Skeletal muscle tissue (tissue), 3 donors: ENCODE measurements at regions not wholly inside any gene's neighbourhood (a gene's known extent, or its start where the extent isn't known, plus 50 kb on each side); places are given as distances from the start of the nearest gene placed in this dataset.

Source experiments
- H3K27ac ChIP-seq: one replicate; pipeline ENCODE4 v1.7.0; 2013; ENCODE audit warnings: mild to moderate bottlenecking, low read depth, low read length, inconsistent platforms
- H3K27me3 ChIP-seq, 3 donors: one replicate each; pipeline ENCODE4 v1.7.0; 2013; ENCODE audit warnings: low read length in 3 of 3; ENCODE audit not compliant: control insufficient read depth in 3 of 3, insufficient read depth in 3 of 3
- H3K36me3 ChIP-seq, 3 donors: one replicate each; pipeline ENCODE4 v1.7.0; 2013; ENCODE audit warnings: low read length in 3 of 3; ENCODE audit not compliant: control insufficient read depth in 3 of 3, insufficient read depth in 3 of 3
- H3K4me1 ChIP-seq, 3 donors: one replicate each; pipeline ENCODE4 v1.7.0; 2013; ENCODE audit warnings: low read length in 3 of 3, mild to moderate bottlenecking in 3 of 3; ENCODE audit not compliant: control insufficient read depth in 3 of 3, insufficient read depth in 3 of 3
- H3K4me3 ChIP-seq, 3 donors: one replicate each; pipeline ENCODE4 v1.7.0; 2013; ENCODE audit warnings: low read length in 3 of 3
- H3K9ac ChIP-seq, 3 donors: one replicate each; pipeline ENCODE4 v1.7.0; 2013; ENCODE audit warnings: low read length in 3 of 3, mild to moderate bottlenecking in 3 of 3, moderate library complexity in 2 of 3, low read depth in 1 of 3
- H3K9me3 ChIP-seq, 3 donors: one replicate each; pipeline ENCODE4 v1.7.0; 2013; ENCODE audit warnings: low read length in 3 of 3; ENCODE audit not compliant: control insufficient read depth in 3 of 3
- donor health status: Osteomylitis.

DNA sequence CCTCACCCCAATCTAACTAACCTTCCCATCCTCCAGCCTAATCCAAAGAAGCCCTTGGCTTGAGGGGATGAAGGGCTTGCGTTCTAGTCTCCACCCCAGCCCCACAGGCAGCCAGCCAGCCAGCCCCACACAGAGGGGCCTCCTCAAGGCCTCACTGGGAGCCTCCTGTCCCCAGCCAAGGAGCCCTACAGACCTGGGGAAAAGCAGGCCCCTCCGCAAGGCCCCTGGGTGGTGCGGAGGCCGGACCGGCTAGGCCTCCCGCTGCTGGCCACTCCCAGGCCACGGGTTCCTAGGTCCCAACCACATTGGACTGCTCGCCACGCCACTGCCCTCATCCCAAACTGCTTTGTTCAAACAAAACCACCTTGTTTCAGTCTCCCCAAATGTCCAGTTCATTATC, 78.0 kb downstream of the ZIC5 start:
- Histone ChIP-seq H3K36me3 (no peaks in the 10 kb centered on the region), H3K27ac (no peak overlapping the region), H3K4me3 (no peak overlapping the region), H3K9me3 (no peaks in the 10 kb centered on the region), H3K4me1 (peaks cover 0 to 8% (median 8%) of the 10 kb centered on the region in 3 donors), H3K9ac (no peak overlapping the region), H3K27me3 (peaks cover 48 to 53% (median 49%) of the 10 kb centered on the region in 3 donors)

DNA sequence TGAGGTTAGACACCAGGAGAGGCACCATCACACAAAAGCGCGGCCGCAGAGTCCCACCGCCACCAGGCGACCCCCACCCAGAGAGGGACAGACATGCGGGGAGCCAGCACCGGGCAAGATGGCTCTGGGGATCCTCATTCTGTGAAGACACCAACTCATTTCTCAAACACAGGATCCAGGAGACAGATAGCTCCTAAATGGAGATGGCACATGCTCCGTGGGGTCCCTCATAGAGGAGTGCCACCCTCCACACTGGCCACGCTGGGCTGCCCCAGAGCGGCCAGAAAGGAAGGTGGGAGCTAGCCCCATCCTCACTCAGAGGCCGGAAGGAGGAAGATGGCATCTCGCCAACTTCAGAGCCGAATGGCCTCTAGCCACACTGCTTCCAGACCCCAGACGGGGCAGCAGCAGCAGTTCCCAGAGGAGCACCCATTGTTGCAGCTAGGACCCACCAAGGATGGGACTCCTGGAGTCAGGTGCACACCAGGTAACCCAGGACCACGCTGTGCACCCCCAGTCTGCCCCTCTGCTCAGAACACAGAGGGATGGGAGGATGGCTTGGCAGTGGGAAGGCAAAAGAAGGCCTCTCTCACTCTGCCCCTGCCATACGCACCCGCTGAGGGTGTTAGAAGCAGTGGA, 78.6 kb downstream of the ZIC5 start:
- H3K36me3 ChIP-seq, result no peaks in the 10 kb centered on the region
- H3K9ac ChIP-seq, result no peak overlapping the region
- no peak overlapping the region for H3K27ac ChIP-seq
- peaks cover 43 to 49% (median 44%) of the 10 kb centered on the region in 3 donors for H3K27me3 ChIP-seq
- H3K9me3 ChIP-seq, result no peaks in the 10 kb centered on the region
- no peak overlapping the region for H3K4me3 ChIP-seq
- H3K4me1 ChIP-seq, result peaks cover 0 to 8% (median 8%) of the 10 kb centered on the region in 3 donors

DNA sequence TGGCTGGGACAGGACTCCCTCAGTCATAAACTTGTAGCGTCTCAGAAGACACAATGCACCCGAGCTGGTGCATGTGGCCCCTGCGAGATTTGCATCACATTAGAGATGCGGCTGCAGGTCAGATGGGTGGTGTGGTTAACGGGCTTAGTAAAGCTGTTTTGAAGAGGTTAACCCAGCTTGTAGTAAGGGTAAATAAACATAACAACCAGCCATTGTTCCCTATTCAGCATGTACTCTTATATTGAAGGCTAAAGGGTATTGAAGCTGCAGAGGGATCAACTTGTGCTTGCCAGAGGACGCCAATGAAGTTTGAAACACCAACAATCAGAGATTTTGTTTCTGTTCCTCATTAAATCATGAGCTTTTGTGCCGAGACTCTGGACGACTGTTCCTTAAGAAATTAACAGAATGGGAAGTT, 79.4 kb downstream of the ZIC5 start:
- no peak overlapping the region for H3K9ac ChIP-seq
- no peak overlapping the region for H3K27ac ChIP-seq
- no peaks in the 10 kb centered on the region for H3K36me3 ChIP-seq
- no peaks in the 10 kb centered on the region for H3K9me3 ChIP-seq
- H3K27me3 ChIP-seq, result peaks cover 39 to 42% (median 41%) of the 10 kb centered on the region in 3 donors
- H3K4me1 ChIP-seq, result peaks cover 0 to 8% (median 8%) of the 10 kb centered on the region in 3 donors
- no peak overlapping the region for H3K4me3 ChIP-seq

DNA sequence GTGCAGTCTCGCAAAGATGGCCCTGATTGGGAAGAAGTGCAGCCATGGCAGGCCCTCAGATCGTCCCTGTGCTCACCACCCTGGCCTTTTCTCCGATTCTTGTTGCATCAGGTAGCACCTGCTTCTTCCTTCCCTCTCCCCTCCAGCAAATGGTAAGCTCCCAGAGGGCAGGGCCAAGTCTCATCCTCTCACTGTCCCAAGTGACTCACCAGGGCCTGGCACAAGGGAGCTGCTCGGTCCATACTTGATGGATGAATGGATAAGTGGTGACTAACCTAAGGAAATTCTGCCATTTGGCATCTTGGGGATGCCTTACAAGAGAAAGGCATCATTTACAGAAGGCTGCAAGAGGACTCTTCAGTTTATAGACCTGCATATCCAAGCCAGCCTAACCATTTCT, 84.9 kb downstream of the ZIC5 start:
- no peak overlapping the region for H3K27ac ChIP-seq
- no peak overlapping the region for H3K9ac ChIP-seq
- H3K4me3 ChIP-seq, result no peak overlapping the region
- no peaks in the 10 kb centered on the region for H3K36me3 ChIP-seq
- H3K27me3 ChIP-seq, result peaks cover 0 to 10% (median 8%) of the 10 kb centered on the region in 3 donors
- H3K4me1 ChIP-seq, result no peaks in the 10 kb centered on the region
- H3K9me3 ChIP-seq, result no peaks in the 10 kb centered on the region

DNA sequence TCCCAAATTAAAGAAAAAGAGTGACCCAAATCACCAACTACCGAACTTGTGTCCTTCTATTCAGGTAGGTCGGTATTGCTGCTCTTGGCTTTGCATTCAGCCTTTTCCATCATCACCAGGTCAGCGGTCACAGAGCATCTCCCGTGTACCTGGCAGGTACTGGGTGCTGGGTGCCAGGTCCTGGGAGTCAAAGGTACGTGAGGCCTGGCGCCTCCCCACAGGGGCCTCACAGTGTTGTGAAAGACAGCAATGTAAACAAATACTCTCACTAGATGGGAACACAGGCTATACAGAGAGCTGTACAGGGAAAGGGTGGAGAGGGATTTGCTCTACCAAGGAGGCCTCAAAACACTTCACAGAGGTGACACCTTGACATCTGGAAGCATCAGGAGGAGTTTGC, 86.7 kb downstream of the ZIC5 start:
- H3K9me3 ChIP-seq, result no peaks in the 10 kb centered on the region
- H3K36me3 ChIP-seq, result no peaks in the 10 kb centered on the region
- no peaks in the 10 kb centered on the region for H3K4me1 ChIP-seq
- no peak overlapping the region for H3K9ac ChIP-seq
- peaks cover 0 to 10% (median 6%) of the 10 kb centered on the region in 3 donors for H3K27me3 ChIP-seq
- H3K4me3 ChIP-seq, result no peak overlapping the region
- H3K27ac ChIP-seq, result no peak overlapping the region

DNA sequence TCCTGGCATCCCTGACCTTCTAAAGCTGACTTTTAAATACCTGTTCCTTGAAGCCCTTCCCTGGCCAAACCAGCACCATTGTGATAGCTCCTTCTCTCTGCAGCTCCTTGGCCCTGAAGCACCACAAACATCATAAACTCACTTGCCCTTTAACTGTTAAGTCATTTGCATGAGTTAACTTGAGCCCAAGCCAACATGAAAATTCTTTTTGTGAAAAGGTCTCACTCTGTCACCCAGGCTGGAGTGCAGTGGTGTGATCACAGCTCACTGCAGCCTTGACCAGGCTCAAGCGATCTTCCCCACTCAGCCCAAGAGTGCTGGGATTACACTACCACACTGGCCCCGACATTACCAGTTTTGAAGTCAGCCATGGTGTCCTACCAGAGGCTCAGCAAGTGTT, 87.8 kb downstream of the ZIC5 start:
- Histone ChIP-seq H3K9me3 (no peaks in the 10 kb centered on the region), H3K4me3 (no peak overlapping the region), H3K27ac (no peak overlapping the region), H3K36me3 (no peaks in the 10 kb centered on the region), H3K9ac (no peak overlapping the region), H3K4me1 (no peaks in the 10 kb centered on the region), H3K27me3 (peaks cover 0 to 10% (median 4%) of the 10 kb centered on the region in 3 donors)

DNA sequence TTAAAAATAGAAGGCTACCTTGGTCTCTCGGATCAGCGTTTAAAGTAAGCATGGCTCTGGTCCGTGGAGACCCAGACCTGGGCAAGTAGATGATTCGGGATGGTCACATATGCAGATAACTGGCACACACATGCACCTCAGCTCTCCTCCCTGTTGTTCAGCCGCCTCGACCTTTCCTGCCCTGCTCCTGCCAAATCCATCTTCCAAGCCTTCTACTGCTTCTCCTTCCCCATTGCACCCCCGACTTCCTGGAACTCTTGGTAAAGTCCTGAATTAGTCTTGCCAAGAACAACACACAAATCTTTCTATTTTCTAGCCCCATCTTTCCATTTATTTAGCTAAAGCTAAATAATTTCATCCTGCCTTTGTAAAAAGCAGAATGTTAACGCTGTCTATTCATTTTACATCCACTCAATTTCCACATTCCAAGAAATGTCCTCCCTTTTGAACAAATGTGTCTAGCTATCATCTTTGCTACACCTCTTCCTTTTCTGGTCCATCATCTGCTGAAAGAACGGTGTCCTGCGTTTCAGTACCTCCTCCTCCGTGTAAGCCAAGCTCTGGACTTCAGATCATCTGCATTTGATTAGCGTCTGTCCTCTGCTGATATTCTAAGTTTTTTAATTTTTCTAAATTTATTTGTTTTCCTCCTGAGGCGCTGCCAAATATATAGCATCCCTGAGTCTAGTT, 92.5 kb downstream of the ZIC5 start:
- Histone ChIP-seq H3K36me3 (no peaks in the 10 kb centered on the region), H3K4me3 (no peak overlapping the region), H3K4me1 (no peaks in the 10 kb centered on the region), H3K9ac (no peak overlapping the region), H3K9me3 (no peaks in the 10 kb centered on the region), H3K27me3 (peaks cover 0 to 7% (median 2%) of the 10 kb centered on the region in 3 donors), H3K27ac (no peak overlapping the region)

DNA sequence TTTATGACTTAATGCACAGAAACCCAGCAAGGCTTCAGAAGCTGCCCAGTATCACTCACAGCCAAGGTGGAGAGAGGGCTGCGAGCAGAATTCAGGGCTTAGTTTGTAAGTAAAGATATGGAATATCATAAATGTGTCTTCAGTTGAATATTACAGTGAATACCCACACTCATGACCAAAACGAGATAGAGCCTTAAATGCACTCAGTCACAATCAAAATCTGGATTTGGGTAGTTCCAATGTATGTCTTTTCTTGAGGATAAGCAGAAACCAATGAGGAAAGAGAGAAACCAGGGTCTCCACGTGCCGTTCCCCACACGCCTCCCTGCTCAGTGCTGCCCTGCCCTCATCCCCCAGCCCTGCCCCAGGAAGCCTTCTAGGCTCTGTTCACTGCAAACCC, 94.9 kb downstream of the ZIC5 start:
- H3K27me3 ChIP-seq, result peaks cover 0 to 3% (median 0%) of the 10 kb centered on the region in 3 donors
- H3K27ac ChIP-seq, result no peak overlapping the region
- H3K4me3 ChIP-seq, result no peak overlapping the region
- H3K9me3 ChIP-seq, result no peaks in the 10 kb centered on the region
- no peaks in the 10 kb centered on the region for H3K4me1 ChIP-seq
- no peaks in the 10 kb centered on the region for H3K36me3 ChIP-seq
- no peak overlapping the region for H3K9ac ChIP-seq

DNA sequence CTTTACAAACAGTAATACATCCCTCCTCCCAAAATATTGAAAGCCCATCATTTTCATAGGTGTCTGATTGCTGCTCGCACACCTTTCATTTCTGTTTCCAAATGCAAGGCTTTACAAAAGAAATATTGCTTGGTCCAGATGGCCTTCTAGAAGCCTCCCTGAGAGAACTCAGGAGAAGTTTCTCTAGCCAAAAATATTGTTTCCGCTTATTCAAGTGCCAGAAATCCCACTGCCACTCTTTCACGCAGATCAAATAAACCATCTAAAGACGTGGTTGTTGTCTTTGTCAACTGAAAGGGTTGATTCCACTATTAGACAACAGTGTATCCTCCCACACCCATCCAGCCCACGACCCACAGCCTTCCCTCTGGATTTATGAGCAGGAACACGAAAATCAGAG, 96.2 kb downstream of the ZIC5 start:
- H3K27ac ChIP-seq, result no peak overlapping the region
- H3K9ac ChIP-seq, result no peak overlapping the region
- peaks cover 0 to 3% (median 0%) of the 10 kb centered on the region in 3 donors for H3K27me3 ChIP-seq
- no peak overlapping the region for H3K4me3 ChIP-seq
- H3K4me1 ChIP-seq, result no peaks in the 10 kb centered on the region
- no peaks in the 10 kb centered on the region for H3K36me3 ChIP-seq
- no peaks in the 10 kb centered on the region for H3K9me3 ChIP-seq

DNA sequence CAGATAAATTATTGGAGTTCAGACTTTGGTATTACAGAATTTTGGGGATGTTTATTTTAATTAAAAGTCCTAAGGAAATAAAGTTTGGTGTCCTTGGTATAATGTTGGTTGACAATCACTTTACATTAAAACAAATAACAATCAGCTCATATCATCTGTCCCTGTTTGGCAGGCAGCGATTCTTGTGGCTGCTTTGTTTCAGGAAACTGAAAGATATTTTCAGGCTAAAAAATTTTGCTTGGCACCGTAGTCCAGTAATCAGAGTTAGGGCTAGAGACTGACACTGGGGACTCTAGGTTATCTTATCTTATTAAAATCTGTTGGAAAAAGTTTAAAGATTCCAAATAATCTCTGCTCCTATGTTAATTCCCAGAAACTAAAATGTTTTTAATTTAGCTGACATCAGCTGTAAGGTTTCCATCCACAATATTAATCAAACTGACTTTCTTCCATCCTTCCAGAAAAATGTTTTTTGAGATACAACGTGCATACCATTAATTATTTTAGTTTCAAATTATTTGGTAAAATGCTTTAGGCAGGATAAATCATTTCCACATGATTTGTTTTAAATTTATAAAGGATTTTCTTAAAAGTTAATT, 97.6 kb downstream of the ZIC5 start:
- Histone ChIP-seq H3K27me3 (peaks cover 0 to 3% (median 0%) of the 10 kb centered on the region in 3 donors), H3K4me1 (no peaks in the 10 kb centered on the region), H3K4me3 (no peak overlapping the region), H3K9ac (no peak overlapping the region), H3K9me3 (no peaks in the 10 kb centered on the region), H3K27ac (no peak overlapping the region), H3K36me3 (no peaks in the 10 kb centered on the region)
